ENCODE measurements at regions not wholly inside any gene's neighbourhood (a gene's known extent, or its start where the extent isn't known, plus 50 kb on each side); places are given as distances from the start of the nearest gene placed in this dataset.

GRCh38 chr2:41992056-41992642 is 55.7 kb upstream of the PKDCC start:
- in situ Hi-C loops (cut with MboI; ENCODE audit: low sequenced_read_pairs): no loop called here

GRCh38 chr2:41992671-41993434 is 55.0 kb upstream of the PKDCC start:
- in situ Hi-C loops (cut with MboI; ENCODE audit: low sequenced_read_pairs): no loop called here

GRCh38 chr2:41993435-41993925 is 54.3 kb upstream of the PKDCC start:
- in situ Hi-C loops (cut with MboI; ENCODE audit: low sequenced_read_pairs): no loop called here

GRCh38 chr2:41994233-41994637 is 53.6 kb upstream of the PKDCC start:
- in situ Hi-C loops (cut with MboI; ENCODE audit: low sequenced_read_pairs): no loop called here

GRCh38 chr2:41994661-41995060 is 53.2 kb upstream of the PKDCC start:
- in situ Hi-C loops (cut with MboI; ENCODE audit: low sequenced_read_pairs): no loop called here

GRCh38 chr2:41997561-41997960 is 50.3 kb upstream of the PKDCC start:
- in situ Hi-C loops (cut with MboI; ENCODE audit: low sequenced_read_pairs): no loop called here

Data from HL-60/S4 treated with retinoic acid at 250 ng/mL for 4 days and 3 days (cell line).